Osteocyte (in vitro differentiated cells): ENCODE measurements at regions not wholly inside any gene's neighbourhood (a gene's known extent, or its start where the extent isn't known, plus 50 kb on each side); places are given as distances from the start of the nearest gene placed in this dataset.

Source experiments
- DNase-seq: peaks from one replicate; pipeline ENCODE4 v3.0.0; 2021; ENCODE audit warnings: mixed read lengths; ENCODE audit not compliant: unreplicated experiment; ENCODE audit errors: extremely low spot score
- H3K27ac Mint-ChIP-seq: one replicate; pipeline ENCODE4 v1.8.0; 2021; ENCODE audit warnings: mild to moderate bottlenecking, mixed read lengths; ENCODE audit not compliant: unreplicated experiment
- H3K27me3 Mint-ChIP-seq: one replicate; pipeline ENCODE4 v1.8.0; 2021; ENCODE audit warnings: mixed read lengths; ENCODE audit not compliant: unreplicated experiment
- H3K36me3 Mint-ChIP-seq: one replicate; pipeline ENCODE4 v1.8.0; 2021; ENCODE audit warnings: mixed read lengths; ENCODE audit not compliant: unreplicated experiment
- H3K4me1 Mint-ChIP-seq: one replicate; pipeline ENCODE4 v1.8.0; 2021; ENCODE audit warnings: mixed read lengths; ENCODE audit not compliant: unreplicated experiment
- H3K4me3 Mint-ChIP-seq: one replicate; pipeline ENCODE4 v1.8.0; 2021; ENCODE audit warnings: mild to moderate bottlenecking, moderate library complexity, mixed read lengths; ENCODE audit not compliant: unreplicated experiment
- H3K9me3 Mint-ChIP-seq: one replicate; pipeline ENCODE4 v1.8.0; 2021; ENCODE audit warnings: mixed read lengths; ENCODE audit not compliant: unreplicated experiment
- TF ChIP-seq, protein P1 (sequence below): fragments of 200-600 bp; sonication (generic); IDR thresholded peaks from 2 replicates; pipeline ENCODE4 v1.5.0; 2021; ENCODE audit warnings: antibody characterized with exemption, mild to moderate bottlenecking, moderate library complexity

DNA sequence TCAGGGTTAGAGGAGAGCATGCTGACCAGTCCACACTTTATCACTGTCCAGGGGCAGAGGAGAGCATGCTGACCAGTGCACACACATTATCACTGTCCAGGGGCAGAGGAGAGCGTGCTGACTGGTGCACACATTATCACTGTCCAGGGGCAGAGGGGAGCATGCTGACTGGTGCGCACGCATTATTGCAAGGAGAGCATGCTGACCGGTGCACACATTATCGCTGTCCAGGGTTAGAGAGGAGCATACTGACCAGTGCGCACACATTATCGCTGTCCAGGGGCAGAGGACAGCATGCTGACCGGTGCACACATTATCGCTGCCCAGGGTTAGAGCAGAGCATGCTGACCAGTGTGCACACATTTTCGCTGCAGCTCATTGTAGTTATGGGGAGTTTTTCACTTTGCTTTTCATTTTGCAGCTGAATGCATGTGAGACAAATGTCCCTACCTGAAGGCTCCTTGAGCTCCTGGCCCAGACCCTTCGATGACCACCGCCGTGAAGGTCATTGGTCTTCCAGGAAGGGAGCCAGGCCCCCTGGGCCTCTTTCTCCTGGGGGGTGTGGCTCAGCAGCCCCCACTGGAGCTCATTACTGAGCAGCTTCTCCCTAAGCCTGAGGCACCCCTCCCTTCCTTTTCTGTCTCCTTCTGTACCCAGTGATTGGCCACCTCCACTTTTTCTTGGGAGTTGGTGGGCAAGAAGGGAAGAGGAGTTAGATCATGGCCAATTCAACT, 178.8 kb upstream of the AFDN start:
- no peak for DNase-seq
- TF ChIP-seq, protein P1, sequence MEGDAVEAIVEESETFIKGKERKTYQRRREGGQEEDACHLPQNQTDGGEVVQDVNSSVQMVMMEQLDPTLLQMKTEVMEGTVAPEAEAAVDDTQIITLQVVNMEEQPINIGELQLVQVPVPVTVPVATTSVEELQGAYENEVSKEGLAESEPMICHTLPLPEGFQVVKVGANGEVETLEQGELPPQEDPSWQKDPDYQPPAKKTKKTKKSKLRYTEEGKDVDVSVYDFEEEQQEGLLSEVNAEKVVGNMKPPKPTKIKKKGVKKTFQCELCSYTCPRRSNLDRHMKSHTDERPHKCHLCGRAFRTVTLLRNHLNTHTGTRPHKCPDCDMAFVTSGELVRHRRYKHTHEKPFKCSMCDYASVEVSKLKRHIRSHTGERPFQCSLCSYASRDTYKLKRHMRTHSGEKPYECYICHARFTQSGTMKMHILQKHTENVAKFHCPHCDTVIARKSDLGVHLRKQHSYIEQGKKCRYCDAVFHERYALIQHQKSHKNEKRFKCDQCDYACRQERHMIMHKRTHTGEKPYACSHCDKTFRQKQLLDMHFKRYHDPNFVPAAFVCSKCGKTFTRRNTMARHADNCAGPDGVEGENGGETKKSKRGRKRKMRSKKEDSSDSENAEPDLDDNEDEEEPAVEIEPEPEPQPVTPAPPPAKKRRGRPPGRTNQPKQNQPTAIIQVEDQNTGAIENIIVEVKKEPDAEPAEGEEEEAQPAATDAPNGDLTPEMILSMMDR: no peak
- no peaks in the 10 kb centered on the region for H3K9me3 Mint-ChIP-seq
- no peaks in the 10 kb centered on the region for H3K27me3 Mint-ChIP-seq
- H3K4me3 Mint-ChIP-seq: no peak overlapping the region
- H3K27ac Mint-ChIP-seq: no peak overlapping the region
- no peaks in the 10 kb centered on the region for H3K36me3 Mint-ChIP-seq
- H3K4me1 Mint-ChIP-seq: peaks cover 15% of the 10 kb centered on the region

DNA sequence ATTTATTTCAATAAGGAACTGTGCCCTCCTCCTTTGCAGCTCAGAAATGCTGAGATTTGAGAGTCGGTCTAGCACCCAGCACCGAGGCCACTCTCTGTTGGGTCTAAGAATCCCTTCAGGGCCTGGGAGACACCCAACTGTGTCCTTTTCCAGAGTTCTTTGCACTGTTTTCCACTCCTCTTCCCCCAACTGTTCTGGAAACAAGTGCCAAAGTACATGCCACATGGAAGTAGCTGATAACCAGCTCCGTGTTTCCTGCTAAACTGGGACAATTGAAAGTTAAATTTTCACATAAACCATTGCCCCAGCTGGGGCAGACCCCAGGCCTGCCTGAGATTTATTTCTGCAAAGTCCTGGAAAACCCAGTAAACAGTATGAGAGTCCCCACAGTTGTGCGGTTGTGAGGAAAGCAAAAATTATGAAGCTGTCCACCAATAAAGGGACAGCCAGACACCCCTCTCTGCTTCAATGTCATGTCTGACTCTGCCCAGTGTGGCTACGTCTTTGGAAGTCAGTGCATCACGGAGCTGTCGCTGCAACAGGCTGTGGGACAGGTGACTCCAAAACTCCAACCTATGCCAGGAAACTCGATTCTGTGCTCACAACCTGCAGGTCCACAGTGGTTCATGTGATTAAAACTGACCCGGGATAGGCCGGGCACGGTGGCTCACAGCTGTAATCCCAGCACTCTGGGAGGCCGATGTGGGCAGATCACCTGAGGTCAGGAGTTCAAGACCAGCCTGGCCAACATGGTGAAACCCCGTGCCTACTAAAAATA, 178.0 kb upstream of the AFDN start:
- DNase-seq: no peak
- no peaks in the 10 kb centered on the region for H3K36me3 Mint-ChIP-seq

DNA sequence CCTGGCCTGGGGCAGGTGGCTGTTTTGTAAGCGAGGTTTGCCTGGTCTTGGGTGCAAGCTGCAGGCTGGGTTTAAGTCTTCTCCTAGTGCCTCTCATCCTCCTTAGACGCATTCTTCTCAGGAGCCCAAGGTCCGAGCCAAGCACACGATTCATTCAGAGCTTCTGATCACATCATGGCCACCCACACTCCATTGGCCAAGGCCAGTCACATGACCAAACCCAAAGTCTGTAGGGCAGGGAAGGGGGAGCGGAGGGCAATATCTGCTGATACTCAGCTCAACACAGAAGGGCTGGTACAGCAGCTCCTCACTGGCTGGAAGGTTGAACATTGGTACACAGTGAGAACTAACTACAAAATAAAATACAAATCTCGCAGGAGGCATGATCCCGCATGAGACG, 177.2 kb upstream of the AFDN start:
- H3K9me3 Mint-ChIP-seq: no peaks in the 10 kb centered on the region
- H3K27ac Mint-ChIP-seq: no peak overlapping the region
- TF ChIP-seq, protein P1: no peak
- DNase-seq: no peak
- peaks cover 15% of the 10 kb centered on the region for H3K4me1 Mint-ChIP-seq
- no peaks in the 10 kb centered on the region for H3K36me3 Mint-ChIP-seq
- H3K4me3 Mint-ChIP-seq: no peak overlapping the region
- H3K27me3 Mint-ChIP-seq: peaks cover 2% of the 10 kb centered on the region

More for the DNA sequence above, 178.0 kb upstream of the AFDN start:
- Mint-ChIP-seq H3K4me1 (peaks cover 15% of the 10 kb centered on the region), H3K9me3 (no peaks in the 10 kb centered on the region), H3K27me3 (peaks cover under 1% of the 10 kb centered on the region), H3K4me3 (no peak overlapping the region), H3K27ac (no peak overlapping the region)
- TF ChIP-seq, protein P1: no peak

DNA sequence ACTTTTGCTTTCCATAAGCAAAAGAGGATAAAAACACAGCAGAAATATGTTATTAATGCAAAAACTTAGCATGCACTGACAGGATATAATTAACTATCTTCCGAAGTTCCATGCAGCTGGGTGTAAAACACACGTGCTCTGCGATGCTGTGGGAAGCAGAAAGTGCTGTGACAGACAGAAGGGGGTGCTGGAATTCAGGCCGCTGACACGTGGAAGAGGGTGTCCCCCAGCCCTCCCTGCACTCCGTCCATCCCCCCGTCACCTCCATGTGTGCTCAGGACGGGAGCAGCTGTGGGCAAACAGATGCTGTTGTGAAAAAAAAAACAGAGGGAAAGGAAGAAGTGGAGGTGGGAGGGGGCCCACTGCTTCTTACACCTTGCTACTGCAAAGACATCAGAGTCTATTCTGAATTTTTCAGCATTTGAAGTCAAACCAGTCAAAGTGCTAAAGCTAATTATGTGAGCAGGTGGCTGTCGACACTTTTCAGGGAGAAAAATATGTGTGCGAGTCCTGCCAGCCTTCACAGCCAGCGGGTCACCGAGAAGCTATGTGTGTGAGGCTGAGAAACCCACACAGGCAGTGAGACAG, 175.9 kb upstream of the AFDN start:
- TF ChIP-seq, protein P1: no peak
- H3K27ac Mint-ChIP-seq: no peak overlapping the region
- H3K27me3 Mint-ChIP-seq: peaks cover 2% of the 10 kb centered on the region
- H3K4me3 Mint-ChIP-seq: no peak overlapping the region
- no peaks in the 10 kb centered on the region for H3K9me3 Mint-ChIP-seq
- peaks cover 13% of the 10 kb centered on the region for H3K4me1 Mint-ChIP-seq
- no peak for DNase-seq
- H3K36me3 Mint-ChIP-seq: no peaks in the 10 kb centered on the region
